Dermis microvascular lymphatic vessel endothelial cell (primary cell): ENCODE measurements at regions not wholly inside any gene's neighbourhood (a gene's known extent, or its start where the extent isn't known, plus 50 kb on each side); places are given as distances from the start of the nearest gene placed in this dataset.
"Not testable (repeated sequence)": the region's sequence is repeated elsewhere in the genome, so short reads cannot be mapped to it uniquely, and the experiment has no call there.

Experiments
- DNase-seq, 2 donors: peaks; one replicate each; pipeline versions ENCODE4 v3.0.0 to v3.0.0-alpha.2; 2010; ENCODE audit warnings: low read depth in 2 of 2

GRCh38 chr1:34367954-34368353 is 191.2 kb downstream of the C1orf94 start:
- no peak for DNase-seq

- DNase-seq: no peak
Observed at GRCh38 chr1:34369701-34370455, 193.2 kb downstream of the C1orf94 start.

- no peak for DNase-seq
Observed at GRCh38 chr1:34370748-34371147, 194.0 kb downstream of the C1orf94 start.

- not testable (repeated sequence) for DNase-seq
Observed at GRCh38 chr1:34371179-34371578, 194.5 kb downstream of the C1orf94 start.

- no peak for DNase-seq
Observed at GRCh38 chr1:34371829-34372532, 195.3 kb downstream of the C1orf94 start.

- DNase-seq: no peak
Observed at GRCh38 chr1:34372891-34373290, 196.2 kb downstream of the C1orf94 start.

- DNase-seq: no peak
Observed at GRCh38 chr1:34373912-34374311, 197.2 kb downstream of the C1orf94 start.

- no peak for DNase-seq
Observed at GRCh38 chr1:34376531-34376930, 199.8 kb downstream of the C1orf94 start.

- DNase-seq: no peak
Observed at GRCh38 chr1:34378968-34379856, 202.5 kb downstream of the C1orf94 start.

- DNase-seq: no peak
Observed at GRCh38 chr1:34379911-34380310, 203.2 kb downstream of the C1orf94 start.

- DNase-seq: no peak
Observed at GRCh38 chr1:34380526-34381124, 203.9 kb downstream of the C1orf94 start.

- DNase-seq: no peak
Observed at GRCh38 chr1:34389974-34390373, 213.3 kb downstream of the C1orf94 start.

GRCh38 chr1:34396042-34396441 is 219.3 kb downstream of the C1orf94 start:
- no peak for DNase-seq

- DNase-seq: no peak
Observed at GRCh38 chr1:34398241-34398915, 221.7 kb downstream of the C1orf94 start.

- DNase-seq: no peak
Observed at GRCh38 chr1:34398916-34399275, 222.2 kb downstream of the C1orf94 start.

- no peak for DNase-seq
Observed at GRCh38 chr1:34400675-34401074, 224.0 kb downstream of the C1orf94 start.

GRCh38 chr1:34403156-34403555 is 226.4 kb downstream of the C1orf94 start:
- no peak for DNase-seq

GRCh38 chr1:34404804-34405203 is 228.1 kb downstream of the C1orf94 start:
- no peak for DNase-seq

- no peak for DNase-seq
Observed at GRCh38 chr1:34405266-34405959, 228.7 kb downstream of the C1orf94 start.

GRCh38 chr1:34406377-34406776 is 229.7 kb downstream of the C1orf94 start:
- DNase-seq: no peak
